Fibroblast of skin of left quadriceps (primary cell): ENCODE measurements at regions not wholly inside any gene's neighbourhood (a gene's known extent, or its start where the extent isn't known, plus 50 kb on each side); places are given as distances from the start of the nearest gene placed in this dataset.
A peak's percentile ranks its signal among the peaks of the same experiment; 100 is the strongest.
"Not testable (repeated sequence)": the region's sequence is repeated elsewhere in the genome, so short reads cannot be mapped to it uniquely, and the experiment has no call there.

Experiments used
- DNase-seq, 2 experiments: peaks; one replicate each; pipeline ENCODE4 v3.0.0-alpha.2; 2013; ENCODE audit warnings: low read depth in 2 of 2

DNA sequence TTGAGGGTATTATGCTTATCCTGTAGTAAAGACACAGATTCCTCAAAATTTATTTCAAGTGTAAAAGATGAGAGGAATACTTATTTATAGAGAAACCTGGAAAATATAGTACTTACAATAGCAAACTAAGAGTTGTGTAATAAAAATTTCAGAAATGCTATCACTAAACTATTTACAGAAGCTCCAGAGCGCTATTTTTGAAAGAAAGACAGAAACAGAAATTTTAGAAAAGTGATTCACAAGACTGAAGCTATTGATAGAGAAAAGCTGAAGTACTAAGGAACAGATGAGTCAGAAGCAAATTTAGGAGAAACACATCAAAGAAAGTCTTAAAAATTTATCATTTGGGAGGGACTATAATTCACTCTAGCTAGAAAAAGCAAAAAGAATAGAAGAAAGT lies 1174.2 kb downstream of the DIAPH3 start:
- DNase-seq: no peak

- no peak for DNase-seq
Measured at GRCh38 chr13:58991826-58992477, 1171.8 kb downstream of the DIAPH3 start.

DNA sequence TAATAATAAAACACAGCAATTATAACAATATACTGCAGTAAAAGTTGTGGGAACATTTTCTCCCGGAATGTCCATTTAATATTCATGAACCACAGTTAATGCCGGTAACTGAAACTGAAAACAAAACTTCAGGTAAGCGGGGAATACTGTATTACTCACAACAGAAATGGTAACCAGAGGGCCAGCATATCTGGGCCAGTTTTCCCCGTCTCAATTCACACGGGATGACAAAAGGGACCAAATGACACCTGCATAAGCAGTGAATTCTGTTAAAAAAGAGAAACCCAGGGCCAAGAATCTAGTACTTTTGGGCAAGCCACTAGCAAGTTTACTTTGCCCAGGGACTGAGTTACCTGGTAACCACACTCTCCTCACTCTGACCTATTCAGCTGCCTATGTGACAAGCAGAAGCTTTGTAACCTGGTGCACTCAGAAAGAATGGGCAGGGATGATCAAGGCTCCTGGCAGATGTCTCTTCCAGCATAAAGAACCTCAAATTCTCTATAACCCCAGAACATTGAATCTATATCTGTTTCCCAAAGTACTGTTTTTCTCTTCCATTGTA lies 1171.2 kb downstream of the DIAPH3 start:
- no peak for DNase-seq

- DNase-seq: no peak
Measured at GRCh38 chr13:58994077-58994476, 1169.7 kb downstream of the DIAPH3 start.

DNA sequence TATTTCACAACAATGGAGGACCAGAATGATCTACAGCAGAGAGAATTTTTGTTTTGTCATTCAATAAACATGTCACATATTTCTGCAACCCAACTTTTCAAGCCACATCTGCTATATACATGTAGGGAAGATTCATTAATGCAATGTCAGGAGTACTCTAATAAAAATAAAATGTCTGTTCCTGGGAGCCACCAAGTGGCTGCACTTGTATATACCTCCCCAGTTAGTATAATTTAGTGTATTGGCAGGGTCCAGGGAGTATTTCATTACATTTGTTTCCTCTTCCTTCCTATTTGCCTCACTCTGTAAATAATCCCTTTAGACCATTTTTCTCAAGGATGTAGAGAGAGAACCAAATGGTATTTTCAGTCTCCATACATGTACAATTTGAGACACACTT lies 1169.0 kb downstream of the DIAPH3 start:
- DNase-seq: no peak

- no peak for DNase-seq
Measured at GRCh38 chr13:58998716-58999115, 1165.0 kb downstream of the DIAPH3 start.

GRCh38 chr13:58999851-59000250 lies 1163.9 kb downstream of the DIAPH3 start:
- DNase-seq: no peak

DNA sequence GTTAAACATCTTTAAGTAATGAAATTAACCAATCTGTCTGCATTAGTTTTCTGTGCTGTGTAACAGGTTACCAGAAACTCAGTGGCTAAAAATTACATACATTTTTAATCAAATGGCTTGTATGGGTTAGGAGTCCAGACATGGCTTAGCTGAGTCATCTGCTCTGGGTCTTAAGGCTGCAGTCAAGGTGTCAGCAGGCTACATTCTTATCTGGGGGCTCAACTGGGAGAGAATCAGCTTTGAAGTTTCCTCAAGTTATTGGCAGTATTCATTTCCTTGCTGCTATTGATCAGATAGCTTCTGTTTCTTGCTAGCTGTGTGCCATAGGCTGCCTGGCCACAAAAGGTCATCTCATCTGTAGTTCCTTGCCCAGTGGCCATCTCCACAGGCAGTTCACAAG lies 1163.0 kb downstream of the DIAPH3 start:
- no peak for DNase-seq

DNA sequence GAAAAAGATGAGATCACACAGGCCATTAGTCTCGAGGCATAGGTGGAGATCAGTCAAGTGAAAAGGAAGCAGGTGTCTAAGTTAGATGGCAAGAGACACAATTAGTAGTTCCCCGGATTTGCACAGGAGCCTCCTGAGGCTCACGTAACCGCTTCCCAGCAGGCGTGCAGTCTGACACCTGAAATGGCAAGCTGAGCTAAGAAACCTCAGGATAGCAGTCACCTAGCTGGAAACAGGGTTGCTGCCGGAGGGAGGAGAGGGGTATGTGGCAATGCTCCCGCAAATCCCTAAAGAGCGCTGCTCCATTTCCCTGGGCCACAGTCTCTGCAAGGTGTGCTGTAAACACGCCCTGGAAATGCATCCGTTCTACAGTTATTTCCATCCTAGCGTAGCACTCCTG lies 1151.0 kb downstream of the DIAPH3 start:
- no peak for DNase-seq

GRCh38 chr13:59016250-59016649 lies 1147.5 kb downstream of the DIAPH3 start:
- no peak for DNase-seq

- no peak for DNase-seq
Measured at GRCh38 chr13:59024434-59024833, 1139.3 kb downstream of the DIAPH3 start.

GRCh38 chr13:59034198-59034597 lies 1129.5 kb downstream of the DIAPH3 start:
- no peak for DNase-seq

DNA sequence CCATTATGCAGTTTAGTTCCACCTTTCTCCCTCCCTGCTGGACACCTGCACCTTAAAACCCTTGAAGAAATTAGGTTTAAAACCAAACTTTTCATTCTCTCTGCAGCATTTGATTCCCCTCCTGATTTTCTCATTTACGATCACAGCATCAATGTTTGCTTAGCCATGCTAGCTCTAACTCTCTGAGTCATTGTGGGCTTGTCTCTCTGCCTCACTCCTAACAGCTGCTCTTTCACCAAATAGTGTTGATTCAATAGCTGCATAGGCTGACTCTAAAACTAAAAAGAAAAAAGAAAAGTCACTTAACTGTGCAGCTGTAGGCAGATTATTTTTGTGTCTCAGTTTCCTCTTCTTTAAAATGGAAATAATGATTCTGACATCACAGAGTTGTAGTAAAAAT lies 1124.9 kb downstream of the DIAPH3 start:
- peak; percentile 1 to 2 for DNase-seq

DNA sequence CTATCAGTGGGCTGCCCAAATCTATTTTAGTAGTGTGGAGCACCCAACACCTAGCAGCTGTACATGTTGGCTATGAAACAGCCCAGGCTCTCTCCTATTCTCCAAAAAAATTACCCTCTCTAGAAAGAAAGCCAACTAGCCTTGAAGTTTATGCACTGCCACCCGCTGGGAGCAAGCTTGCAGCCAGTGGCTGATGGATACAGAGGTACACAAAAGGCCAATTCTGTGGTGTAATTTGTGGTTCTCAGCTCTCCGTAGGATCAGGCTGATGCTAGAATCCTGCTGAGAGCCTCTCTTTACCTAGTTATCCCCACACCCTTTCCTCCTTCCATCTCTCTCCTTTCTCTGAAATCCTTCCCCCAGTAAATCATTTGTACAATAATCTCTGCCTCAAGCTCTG lies 1120.7 kb downstream of the DIAPH3 start:
- DNase-seq: no peak

DNA sequence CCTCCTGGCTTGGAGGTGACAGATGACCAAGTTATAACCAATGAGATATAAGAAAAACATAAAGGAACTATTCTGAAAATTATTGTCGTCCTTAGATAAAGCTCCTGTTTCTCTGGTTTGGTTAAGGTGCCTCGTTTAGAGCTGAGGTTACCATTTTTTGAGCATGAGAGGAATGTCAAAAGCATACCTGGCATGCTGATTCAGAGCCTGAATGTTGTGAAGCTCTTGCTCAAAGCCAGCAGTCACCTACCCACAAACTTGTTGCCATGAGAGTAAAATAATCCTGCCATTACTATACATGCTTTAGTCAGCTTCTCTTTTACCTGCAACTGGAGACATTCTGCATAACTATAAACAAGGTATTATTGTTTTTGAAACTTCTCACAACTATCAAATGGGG lies 1116.2 kb downstream of the DIAPH3 start:
- DNase-seq: no peak

DNA sequence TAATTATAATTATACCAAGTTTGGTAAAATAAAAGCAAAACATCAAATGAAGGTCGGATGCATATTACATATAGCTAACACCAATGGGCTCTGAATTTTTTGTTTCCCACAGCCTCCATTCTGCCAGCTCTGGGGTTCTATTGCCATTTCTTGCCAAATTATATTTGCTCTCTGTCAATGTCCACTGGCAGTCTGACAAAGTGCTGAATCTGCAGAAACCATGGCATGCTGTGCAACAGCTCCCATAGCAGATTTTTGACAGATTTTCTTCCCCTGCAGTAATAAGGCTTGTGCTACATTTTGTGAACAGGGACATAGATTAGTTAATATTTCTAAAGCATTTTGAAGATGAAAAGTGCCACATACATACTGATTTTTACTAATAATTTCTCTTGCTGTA lies 1102.1 kb downstream of the DIAPH3 start:
- DNase-seq: no peak

GRCh38 chr13:59064042-59064441 lies 1099.7 kb downstream of the DIAPH3 start:
- DNase-seq: no peak

- DNase-seq: not testable (repeated sequence)
Measured at GRCh38 chr13:59076386-59076785, 1087.3 kb downstream of the DIAPH3 start.

GRCh38 chr13:59086147-59086546 lies 1077.6 kb downstream of the DIAPH3 start:
- DNase-seq: peak; percentile 58 to 64

- DNase-seq: peak; percentile 21 to 32
Measured at GRCh38 chr13:59088716-59089115, 1075.0 kb downstream of the DIAPH3 start.

DNA sequence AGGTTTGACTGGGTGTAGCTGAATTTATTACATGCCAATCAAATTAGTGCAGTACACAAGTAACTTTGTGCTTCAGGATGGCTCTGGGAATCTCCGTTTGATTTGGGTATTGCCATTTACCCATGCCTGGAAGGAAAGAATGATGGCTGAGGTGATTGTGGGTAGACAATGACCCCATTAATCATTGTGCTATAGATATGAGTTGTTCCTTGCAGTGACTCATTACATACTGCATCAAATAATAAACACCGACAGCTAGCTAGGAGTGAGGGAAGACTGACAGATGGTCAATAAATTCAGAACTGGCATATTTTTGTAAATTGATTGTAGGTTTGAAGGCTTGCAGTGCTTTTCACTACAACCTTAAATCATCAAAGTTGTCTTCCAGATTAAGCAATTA lies 1069.5 kb downstream of the DIAPH3 start:
- no peak for DNase-seq

GRCh38 chr13:59099182-59099974 lies 1064.3 kb downstream of the DIAPH3 start:
- peak; percentile 31 for DNase-seq
